Chondrocyte (in vitro differentiated cells): ENCODE measurements at regions not wholly inside any gene's neighbourhood (a gene's known extent, or its start where the extent isn't known, plus 50 kb on each side); places are given as distances from the start of the nearest gene placed in this dataset.

ENCODE experiments used
- DNase-seq: peaks from one replicate; pipeline ENCODE4 v3.0.0; 2021; ENCODE audit warnings: mixed read lengths, low spot score
- H3K27ac Mint-ChIP-seq: one replicate; pipeline ENCODE4 v1.8.0; 2021; ENCODE audit warnings: mild to moderate bottlenecking, moderate library complexity, mixed read lengths; ENCODE audit not compliant: unreplicated experiment
- H3K27me3 Mint-ChIP-seq: 2 replicates; pipeline ENCODE4 v1.8.0; 2021; ENCODE audit warnings: low read depth, mixed read lengths
- H3K36me3 Mint-ChIP-seq: 2 replicates; pipeline ENCODE4 v1.8.0; 2021; ENCODE audit warnings: low read depth, mixed read lengths
- H3K4me1 Mint-ChIP-seq: 2 replicates; pipeline ENCODE4 v1.8.0; 2021; ENCODE audit warnings: low read depth, mild to moderate bottlenecking, mixed read lengths
- H3K4me3 Mint-ChIP-seq: one replicate; pipeline ENCODE4 v1.8.0; 2021; ENCODE audit warnings: mild to moderate bottlenecking, moderate library complexity, mixed read lengths; ENCODE audit not compliant: unreplicated experiment
- H3K9me3 Mint-ChIP-seq: 2 replicates; pipeline ENCODE4 v1.8.0; 2021; ENCODE audit warnings: low read depth, mixed read lengths
- TF ChIP-seq, protein P1 (sequence below): fragments of 200-600 bp; sonication (generic); IDR thresholded peaks from 2 replicates; pipeline ENCODE4 v1.5.0; 2021; ENCODE audit warnings: antibody characterized with exemption, mild to moderate bottlenecking, moderate library complexity

DNA sequence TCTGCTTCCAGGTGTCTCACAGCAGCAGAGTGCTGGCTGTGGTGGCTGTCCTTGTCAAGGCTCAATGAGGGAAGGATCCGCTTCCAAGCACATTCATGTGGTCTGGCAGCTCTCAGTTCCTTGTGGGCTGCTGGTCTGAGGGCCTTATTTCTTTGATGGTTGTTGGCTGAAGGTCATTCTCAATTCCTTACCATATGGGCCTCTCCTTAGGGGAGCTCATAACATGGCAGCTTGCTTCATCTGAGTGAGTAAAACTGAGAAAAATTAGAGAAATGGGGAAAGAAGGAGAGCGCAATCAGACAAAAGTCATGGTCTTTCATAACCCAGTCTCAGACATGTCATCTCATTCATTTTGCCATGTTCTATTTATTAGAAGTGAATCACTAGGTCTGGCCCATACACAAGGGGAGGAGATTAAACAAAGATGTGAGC is 81.7 kb upstream of the TSPAN2 start:
- TF ChIP-seq, protein P1, sequence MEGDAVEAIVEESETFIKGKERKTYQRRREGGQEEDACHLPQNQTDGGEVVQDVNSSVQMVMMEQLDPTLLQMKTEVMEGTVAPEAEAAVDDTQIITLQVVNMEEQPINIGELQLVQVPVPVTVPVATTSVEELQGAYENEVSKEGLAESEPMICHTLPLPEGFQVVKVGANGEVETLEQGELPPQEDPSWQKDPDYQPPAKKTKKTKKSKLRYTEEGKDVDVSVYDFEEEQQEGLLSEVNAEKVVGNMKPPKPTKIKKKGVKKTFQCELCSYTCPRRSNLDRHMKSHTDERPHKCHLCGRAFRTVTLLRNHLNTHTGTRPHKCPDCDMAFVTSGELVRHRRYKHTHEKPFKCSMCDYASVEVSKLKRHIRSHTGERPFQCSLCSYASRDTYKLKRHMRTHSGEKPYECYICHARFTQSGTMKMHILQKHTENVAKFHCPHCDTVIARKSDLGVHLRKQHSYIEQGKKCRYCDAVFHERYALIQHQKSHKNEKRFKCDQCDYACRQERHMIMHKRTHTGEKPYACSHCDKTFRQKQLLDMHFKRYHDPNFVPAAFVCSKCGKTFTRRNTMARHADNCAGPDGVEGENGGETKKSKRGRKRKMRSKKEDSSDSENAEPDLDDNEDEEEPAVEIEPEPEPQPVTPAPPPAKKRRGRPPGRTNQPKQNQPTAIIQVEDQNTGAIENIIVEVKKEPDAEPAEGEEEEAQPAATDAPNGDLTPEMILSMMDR = no peak
- H3K4me3 Mint-ChIP-seq = no peak overlapping the region
- H3K27me3 Mint-ChIP-seq = no peaks in the 10 kb centered on the region
- H3K4me1 Mint-ChIP-seq = peaks cover 49% of the 10 kb centered on the region
- peaks cover 19% of the 10 kb centered on the region for H3K9me3 Mint-ChIP-seq
- no peak overlapping the region for H3K27ac Mint-ChIP-seq
- DNase-seq = no peak
- no peaks in the 10 kb centered on the region for H3K36me3 Mint-ChIP-seq

DNA sequence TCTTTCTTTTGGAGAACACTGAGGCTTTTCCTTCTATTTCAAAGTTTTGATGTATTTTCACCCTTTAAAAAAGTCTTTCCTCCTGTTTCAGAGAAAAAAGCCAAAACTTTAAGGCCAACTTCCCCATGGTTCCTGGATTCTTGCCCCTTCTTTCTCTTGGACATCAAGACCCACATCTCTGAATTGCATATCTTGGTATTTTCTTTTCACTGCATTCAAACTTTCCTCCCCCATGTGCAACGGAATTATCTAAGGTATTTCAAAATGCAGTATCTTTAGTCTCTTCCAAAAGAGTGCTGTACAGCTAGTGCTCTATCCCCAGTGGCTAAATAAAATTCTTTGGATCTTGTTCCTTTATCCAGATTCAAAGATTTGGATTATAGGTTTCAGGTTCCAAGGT is 81.1 kb upstream of the TSPAN2 start:
- Mint-ChIP-seq H3K4me1 (peaks cover 52% of the 10 kb centered on the region), H3K4me3 (no peak overlapping the region), H3K27ac (no peak overlapping the region), H3K36me3 (no peaks in the 10 kb centered on the region), H3K27me3 (no peaks in the 10 kb centered on the region), H3K9me3 (peaks cover 19% of the 10 kb centered on the region)
- DNase-seq = no peak
- TF ChIP-seq, protein P1 = no peak

DNA sequence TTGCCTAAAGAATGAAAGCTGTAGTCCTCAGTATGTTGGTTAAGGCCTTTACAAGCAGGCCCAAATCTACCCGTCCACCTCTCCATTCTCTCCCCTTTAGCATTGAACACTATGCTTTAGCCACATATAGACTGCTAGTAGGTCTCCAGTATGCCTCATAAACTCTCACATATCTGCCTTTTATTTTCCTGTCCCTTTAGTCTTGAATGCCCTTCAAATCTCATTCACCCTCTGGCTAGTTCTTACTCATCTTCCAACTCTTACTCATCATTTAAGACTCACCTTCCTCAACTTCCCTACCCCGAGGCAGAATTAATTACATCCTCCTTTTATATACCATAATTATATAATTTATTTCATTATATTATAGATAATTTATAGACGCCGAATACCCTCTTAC is 78.7 kb upstream of the TSPAN2 start:
- Mint-ChIP-seq H3K27ac (peak overlapping the region; percentile 55), H3K9me3 (peaks cover 11% of the 10 kb centered on the region), H3K36me3 (no peaks in the 10 kb centered on the region), H3K4me1 (peaks cover 52% of the 10 kb centered on the region), H3K4me3 (no peak overlapping the region), H3K27me3 (no peaks in the 10 kb centered on the region)
- DNase-seq = no peak
- TF ChIP-seq, protein P1 = no peak

DNA sequence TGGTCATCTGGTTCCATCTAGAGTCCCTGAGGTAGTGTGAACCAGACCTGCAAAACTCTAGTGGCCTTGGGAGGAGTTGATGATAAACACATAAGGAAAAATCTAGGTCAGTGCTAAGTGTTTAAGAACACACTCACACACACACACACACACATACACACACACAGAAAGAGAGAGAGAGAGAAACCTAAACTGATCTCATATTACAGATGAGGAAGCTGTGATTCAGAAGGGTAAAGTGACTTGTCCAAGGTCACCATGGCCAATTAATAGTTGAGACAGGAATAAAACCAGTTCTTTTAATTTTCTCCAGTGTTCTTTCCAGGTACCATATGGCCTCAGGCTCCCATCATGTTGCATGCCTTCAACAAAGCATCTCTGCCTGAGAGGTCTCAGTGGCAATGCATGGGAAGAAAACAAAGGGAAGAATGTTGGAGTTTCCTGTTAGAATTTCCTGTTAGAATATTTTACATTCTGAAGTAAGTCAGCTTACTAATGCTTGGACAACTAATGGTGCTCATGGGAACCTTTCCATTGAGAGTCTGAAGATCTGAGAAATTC is 77.3 kb upstream of the TSPAN2 start:
- Mint-ChIP-seq H3K4me1 (peaks cover 52% of the 10 kb centered on the region), H3K36me3 (no peaks in the 10 kb centered on the region), H3K27me3 (no peaks in the 10 kb centered on the region), H3K4me3 (no peak overlapping the region), H3K9me3 (peaks cover 11% of the 10 kb centered on the region), H3K27ac (no peak overlapping the region)
- TF ChIP-seq, protein P1 = peak; percentile 41
- DNase-seq = no peak

DNA sequence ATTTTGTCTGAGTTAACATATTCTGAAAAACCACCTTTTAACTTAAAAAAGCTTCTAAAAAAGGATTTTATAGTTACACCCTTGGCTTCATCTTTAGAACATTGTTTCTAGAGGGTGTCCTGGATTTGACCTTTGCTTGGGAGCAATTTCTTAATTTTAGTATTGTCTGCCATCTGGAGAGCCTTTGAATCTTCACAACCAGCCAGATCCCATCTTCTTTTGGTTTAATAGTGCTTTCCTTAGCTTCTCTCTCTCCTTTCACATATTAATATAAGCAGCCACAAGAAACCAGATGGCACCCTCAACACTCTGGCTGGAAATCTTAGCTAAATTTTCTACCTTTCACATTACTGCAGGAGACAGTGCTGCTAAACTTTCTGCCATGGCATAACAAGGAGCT is 76.5 kb upstream of the TSPAN2 start:
- no peaks in the 10 kb centered on the region for H3K36me3 Mint-ChIP-seq
- no peak overlapping the region for H3K27ac Mint-ChIP-seq
- peaks cover 48% of the 10 kb centered on the region for H3K4me1 Mint-ChIP-seq
- no peak for DNase-seq
- H3K4me3 Mint-ChIP-seq = no peak overlapping the region
- TF ChIP-seq, protein P1 = no peak
- no peaks in the 10 kb centered on the region for H3K27me3 Mint-ChIP-seq
- peaks cover 11% of the 10 kb centered on the region for H3K9me3 Mint-ChIP-seq
